Osteocyte (in vitro differentiated cells): ENCODE measurements at regions not wholly inside any gene's neighbourhood (a gene's known extent, or its start where the extent isn't known, plus 50 kb on each side); places are given as distances from the start of the nearest gene placed in this dataset.

ENCODE experiments used
- DNase-seq: peaks from one replicate; pipeline ENCODE4 v3.0.0; 2021; ENCODE audit warnings: mixed read lengths; ENCODE audit not compliant: unreplicated experiment; ENCODE audit errors: extremely low spot score
- H3K27ac Mint-ChIP-seq: one replicate; pipeline ENCODE4 v1.8.0; 2021; ENCODE audit warnings: mild to moderate bottlenecking, mixed read lengths; ENCODE audit not compliant: unreplicated experiment
- H3K27me3 Mint-ChIP-seq: one replicate; pipeline ENCODE4 v1.8.0; 2021; ENCODE audit warnings: mixed read lengths; ENCODE audit not compliant: unreplicated experiment
- H3K36me3 Mint-ChIP-seq: one replicate; pipeline ENCODE4 v1.8.0; 2021; ENCODE audit warnings: mixed read lengths; ENCODE audit not compliant: unreplicated experiment
- H3K4me1 Mint-ChIP-seq: one replicate; pipeline ENCODE4 v1.8.0; 2021; ENCODE audit warnings: mixed read lengths; ENCODE audit not compliant: unreplicated experiment
- H3K4me3 Mint-ChIP-seq: one replicate; pipeline ENCODE4 v1.8.0; 2021; ENCODE audit warnings: mild to moderate bottlenecking, moderate library complexity, mixed read lengths; ENCODE audit not compliant: unreplicated experiment
- H3K9me3 Mint-ChIP-seq: one replicate; pipeline ENCODE4 v1.8.0; 2021; ENCODE audit warnings: mixed read lengths; ENCODE audit not compliant: unreplicated experiment
- TF ChIP-seq, protein P1 (sequence below): fragments of 200-600 bp; sonication (generic); IDR thresholded peaks from 2 replicates; pipeline ENCODE4 v1.5.0; 2021; ENCODE audit warnings: antibody characterized with exemption, mild to moderate bottlenecking, moderate library complexity

DNA sequence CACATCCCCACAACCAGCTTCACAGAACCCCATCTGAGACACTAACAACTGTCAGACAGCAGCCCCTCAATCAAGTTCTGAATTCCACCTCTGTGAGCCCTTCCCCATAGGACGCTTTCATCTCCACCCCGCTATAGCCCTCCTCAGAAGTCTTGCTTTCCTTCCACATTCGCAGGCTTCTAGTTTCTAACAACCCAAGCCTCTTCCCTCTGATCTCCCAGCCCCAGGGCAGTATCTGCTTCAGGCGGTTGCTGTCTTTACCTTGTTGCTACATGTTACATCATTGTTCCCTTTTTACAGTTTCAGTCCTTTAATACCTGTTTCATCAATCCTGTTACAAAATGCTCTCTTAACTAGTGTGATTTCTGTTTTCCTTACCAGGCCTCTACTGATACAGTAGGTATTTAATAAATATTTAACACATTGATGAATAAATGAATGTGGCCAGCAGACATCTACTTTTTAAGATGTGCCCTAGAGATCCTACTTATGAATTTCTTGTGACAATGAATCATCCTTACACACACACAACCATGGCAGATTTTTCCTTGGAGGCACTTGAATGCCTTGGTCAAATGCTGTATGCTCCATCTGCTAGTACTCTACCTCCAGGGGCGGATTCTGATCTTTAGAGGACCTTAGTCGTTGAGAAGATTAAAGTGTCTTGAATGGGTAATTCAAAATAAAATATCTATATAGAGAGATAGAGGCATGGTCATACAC, 164.7 kb upstream of the SLIT2 start:
- H3K9me3 Mint-ChIP-seq, result no peaks in the 10 kb centered on the region
- H3K4me1 Mint-ChIP-seq, result no peaks in the 10 kb centered on the region
- no peak overlapping the region for H3K4me3 Mint-ChIP-seq
- TF ChIP-seq, protein P1, sequence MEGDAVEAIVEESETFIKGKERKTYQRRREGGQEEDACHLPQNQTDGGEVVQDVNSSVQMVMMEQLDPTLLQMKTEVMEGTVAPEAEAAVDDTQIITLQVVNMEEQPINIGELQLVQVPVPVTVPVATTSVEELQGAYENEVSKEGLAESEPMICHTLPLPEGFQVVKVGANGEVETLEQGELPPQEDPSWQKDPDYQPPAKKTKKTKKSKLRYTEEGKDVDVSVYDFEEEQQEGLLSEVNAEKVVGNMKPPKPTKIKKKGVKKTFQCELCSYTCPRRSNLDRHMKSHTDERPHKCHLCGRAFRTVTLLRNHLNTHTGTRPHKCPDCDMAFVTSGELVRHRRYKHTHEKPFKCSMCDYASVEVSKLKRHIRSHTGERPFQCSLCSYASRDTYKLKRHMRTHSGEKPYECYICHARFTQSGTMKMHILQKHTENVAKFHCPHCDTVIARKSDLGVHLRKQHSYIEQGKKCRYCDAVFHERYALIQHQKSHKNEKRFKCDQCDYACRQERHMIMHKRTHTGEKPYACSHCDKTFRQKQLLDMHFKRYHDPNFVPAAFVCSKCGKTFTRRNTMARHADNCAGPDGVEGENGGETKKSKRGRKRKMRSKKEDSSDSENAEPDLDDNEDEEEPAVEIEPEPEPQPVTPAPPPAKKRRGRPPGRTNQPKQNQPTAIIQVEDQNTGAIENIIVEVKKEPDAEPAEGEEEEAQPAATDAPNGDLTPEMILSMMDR, result no peak
- no peak overlapping the region for H3K27ac Mint-ChIP-seq
- no peak for DNase-seq
- H3K36me3 Mint-ChIP-seq, result no peaks in the 10 kb centered on the region
- H3K27me3 Mint-ChIP-seq, result peaks cover 2% of the 10 kb centered on the region

- no peak overlapping the region for H3K27ac Mint-ChIP-seq
- no peak overlapping the region for H3K4me3 Mint-ChIP-seq
- TF ChIP-seq, protein P1, result no peak
- no peak for DNase-seq
- H3K36me3 Mint-ChIP-seq, result no peaks in the 10 kb centered on the region
- peaks cover 5% of the 10 kb centered on the region for H3K9me3 Mint-ChIP-seq
- H3K4me1 Mint-ChIP-seq, result no peaks in the 10 kb centered on the region
- peaks cover 2% of the 10 kb centered on the region for H3K27me3 Mint-ChIP-seq
These were observed 165.5 kb upstream of the SLIT2 start for GRCh38 chr4:20086067-20086798.

DNA sequence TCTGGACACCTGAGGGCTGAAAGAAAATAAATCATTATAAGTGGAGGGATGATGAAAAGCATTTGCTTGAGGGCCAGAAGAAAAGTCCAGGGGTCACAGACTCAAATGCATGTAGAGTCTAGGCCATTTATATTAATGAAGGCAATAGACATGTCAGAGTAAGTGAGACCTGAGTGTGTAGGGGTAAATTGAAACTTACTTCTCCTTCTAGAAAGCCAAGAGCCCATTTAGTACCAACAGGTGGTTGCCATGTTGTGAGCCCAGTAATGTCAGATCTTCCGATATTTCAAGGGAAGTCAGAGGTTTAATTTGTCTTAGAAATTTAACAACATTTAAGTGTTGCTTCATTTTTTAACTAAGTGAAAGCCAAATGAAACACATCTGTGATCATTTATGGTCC, 166.1 kb upstream of the SLIT2 start:
- Mint-ChIP-seq H3K9me3 (peaks cover 5% of the 10 kb centered on the region), H3K4me3 (no peak overlapping the region), H3K36me3 (no peaks in the 10 kb centered on the region), H3K27me3 (peaks cover 2% of the 10 kb centered on the region), H3K27ac (no peak overlapping the region), H3K4me1 (no peaks in the 10 kb centered on the region)
- TF ChIP-seq, protein P1, result no peak
- no peak for DNase-seq

GRCh38 chr4:20085156-20085555, 166.5 kb upstream of the SLIT2 start:
- no peak for DNase-seq
- no peaks in the 10 kb centered on the region for H3K27me3 Mint-ChIP-seq
- no peaks in the 10 kb centered on the region for H3K4me1 Mint-ChIP-seq
- no peaks in the 10 kb centered on the region for H3K36me3 Mint-ChIP-seq
- TF ChIP-seq, protein P1, result no peak
- no peak overlapping the region for H3K27ac Mint-ChIP-seq
- peaks cover 5% of the 10 kb centered on the region for H3K9me3 Mint-ChIP-seq
- H3K4me3 Mint-ChIP-seq, result no peak overlapping the region

- Mint-ChIP-seq H3K9me3 (peaks cover 5% of the 10 kb centered on the region), H3K27me3 (no peaks in the 10 kb centered on the region), H3K27ac (no peak overlapping the region), H3K4me3 (no peak overlapping the region), H3K4me1 (no peaks in the 10 kb centered on the region), H3K36me3 (no peaks in the 10 kb centered on the region)
- DNase-seq, result no peak
- TF ChIP-seq, protein P1, result no peak
These were observed 167.2 kb upstream of the SLIT2 start for GRCh38 chr4:20084488-20084887.
